HUES64 (cell line): ENCODE measurements at regions not wholly inside any gene's neighbourhood (a gene's known extent, or its start where the extent isn't known, plus 50 kb on each side); places are given as distances from the start of the nearest gene placed in this dataset.
"Not testable (repeated sequence)": the region's sequence is repeated elsewhere in the genome, so short reads cannot be mapped to it uniquely, and the experiment has no call there.

ENCODE experiments used
- H3K27ac ChIP-seq: 2 replicates; pipeline ENCODE4 v1.7.0; 2013; ENCODE audit warnings: low read depth, low read length, inconsistent platforms
- H3K27me3 ChIP-seq: 2 replicates; pipeline ENCODE4 v1.6.1; 2013; ENCODE audit warnings: mild to moderate bottlenecking, low read length; ENCODE audit not compliant: insufficient read depth
- H3K36me3 ChIP-seq: 2 replicates; pipeline ENCODE4 v1.6.1; 2013; ENCODE audit warnings: mild to moderate bottlenecking, low read length; ENCODE audit not compliant: insufficient read depth
- H3K4me1 ChIP-seq: 2 replicates; pipeline ENCODE4 v1.6.1; 2013; ENCODE audit warnings: mild to moderate bottlenecking, low read length, moderate library complexity; ENCODE audit not compliant: insufficient read depth
- H3K4me3 ChIP-seq: 2 replicates; pipeline ENCODE4 v1.5.1; 2013; ENCODE audit warnings: mild to moderate bottlenecking, low read length, moderate library complexity
- H3K9ac ChIP-seq: 2 replicates; pipeline ENCODE4 v1.6.1; 2013; ENCODE audit warnings: mild to moderate bottlenecking, low read depth, low read length
- H3K9me3 ChIP-seq: 2 replicates; pipeline ENCODE4 v1.6.1; 2013; ENCODE audit warnings: low read depth, low read length; ENCODE audit not compliant: insufficient read depth
- WGBS: fragments of 150-250, 120-280 bp; methylation state at CpG from one replicate; pipeline ENCODE4 v1.1.7; 2013; ENCODE audit warnings: missing lambda C conversion rate; 5-methylcytosine and 5-hydroxymethylcytosine counted together

DNA sequence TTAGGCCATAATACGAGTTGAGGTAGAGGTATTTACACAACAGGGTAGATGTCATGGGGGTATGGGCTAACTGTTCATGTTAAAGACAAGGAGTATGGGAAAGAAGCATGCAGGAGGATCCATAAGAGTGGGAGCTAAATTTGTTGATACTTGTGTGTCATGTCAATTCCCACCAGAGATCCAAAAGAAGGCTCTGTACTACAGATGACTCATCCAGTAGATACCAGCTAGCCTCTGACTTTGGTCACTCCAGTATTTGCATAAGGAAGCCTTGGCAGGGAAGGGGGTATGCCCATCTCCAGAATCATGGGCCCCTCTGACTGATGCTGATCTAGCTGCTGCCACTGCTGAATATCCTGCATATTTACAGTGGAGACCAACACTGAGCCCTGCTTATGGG, 743.7 kb upstream of the GRAMD2B start:
- Histone ChIP-seq H3K4me3 (no peak overlapping the region), H3K9ac (no peak overlapping the region), H3K9me3 (no peaks in the 10 kb centered on the region), H3K4me1 (0 out of 2 replicates have a peak, but pooled peaks cover 4% of the 10 kb centered on the region), H3K27ac (no peak overlapping the region), H3K36me3 (no peaks in the 10 kb centered on the region), H3K27me3 (no peaks in the 10 kb centered on the region)
- WGBS = 95% methylated on average over 1 of the region's 1 CpG

DNA sequence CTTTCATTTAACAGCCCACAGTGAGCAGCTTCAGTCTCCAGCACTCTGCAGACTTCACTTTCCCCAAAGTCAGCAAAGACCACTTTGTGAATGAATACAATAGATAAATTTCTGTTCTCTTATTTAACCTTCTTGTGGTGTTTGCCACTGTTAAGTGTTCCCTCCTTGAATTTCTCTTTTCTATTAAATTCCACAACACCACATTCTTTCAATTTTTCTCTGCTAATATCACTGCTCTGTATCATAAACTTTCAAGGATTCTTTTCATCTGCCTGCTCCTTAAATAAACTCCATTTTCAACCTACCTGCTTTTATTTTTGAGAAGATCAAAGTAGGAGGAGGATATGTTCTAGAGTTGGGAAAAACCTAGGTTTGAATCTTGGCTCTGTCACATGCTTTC, 739.5 kb upstream of the GRAMD2B start:
- H3K27ac ChIP-seq = no peak overlapping the region

DNA sequence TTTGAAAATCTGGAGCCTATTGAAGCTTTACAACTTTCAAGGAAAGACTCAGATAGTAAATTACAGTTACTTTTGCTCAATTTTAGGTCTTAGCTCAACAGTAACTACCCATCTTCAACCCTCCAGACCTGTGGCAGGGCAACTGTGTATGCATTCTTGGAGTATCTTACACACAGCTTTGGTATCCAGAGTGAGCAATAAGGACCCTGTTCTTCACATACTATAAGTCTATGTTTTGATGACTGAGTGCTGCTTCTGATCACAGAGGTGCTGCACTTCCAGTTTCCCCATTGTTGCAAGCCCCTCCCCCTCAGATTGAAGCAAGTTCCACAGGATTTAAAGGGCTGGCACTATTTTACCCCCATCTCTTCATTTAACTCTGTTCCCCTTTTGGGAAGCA, 737.4 kb upstream of the GRAMD2B start:
- Histone ChIP-seq H3K9me3 (peaks cover 3% of the 10 kb centered on the region; the same call in 1 of the 2 replicates), H3K27ac (no peak overlapping the region), H3K4me3 (no peak overlapping the region), H3K9ac (no peak overlapping the region), H3K4me1 (peaks cover 11% of the 10 kb centered on the region; the same call in 1 of the 2 replicates), H3K27me3 (no peaks in the 10 kb centered on the region), H3K36me3 (no peaks in the 10 kb centered on the region)

More for the DNA sequence above, 739.5 kb upstream of the GRAMD2B start:
- Histone ChIP-seq H3K27me3 (no peaks in the 10 kb centered on the region), H3K9me3 (no peaks in the 10 kb centered on the region), H3K36me3 (no peaks in the 10 kb centered on the region), H3K4me3 (no peak overlapping the region), H3K4me1 (peaks cover 11% of the 10 kb centered on the region; the same call in 1 of the 2 replicates), H3K9ac (no peak overlapping the region)

DNA sequence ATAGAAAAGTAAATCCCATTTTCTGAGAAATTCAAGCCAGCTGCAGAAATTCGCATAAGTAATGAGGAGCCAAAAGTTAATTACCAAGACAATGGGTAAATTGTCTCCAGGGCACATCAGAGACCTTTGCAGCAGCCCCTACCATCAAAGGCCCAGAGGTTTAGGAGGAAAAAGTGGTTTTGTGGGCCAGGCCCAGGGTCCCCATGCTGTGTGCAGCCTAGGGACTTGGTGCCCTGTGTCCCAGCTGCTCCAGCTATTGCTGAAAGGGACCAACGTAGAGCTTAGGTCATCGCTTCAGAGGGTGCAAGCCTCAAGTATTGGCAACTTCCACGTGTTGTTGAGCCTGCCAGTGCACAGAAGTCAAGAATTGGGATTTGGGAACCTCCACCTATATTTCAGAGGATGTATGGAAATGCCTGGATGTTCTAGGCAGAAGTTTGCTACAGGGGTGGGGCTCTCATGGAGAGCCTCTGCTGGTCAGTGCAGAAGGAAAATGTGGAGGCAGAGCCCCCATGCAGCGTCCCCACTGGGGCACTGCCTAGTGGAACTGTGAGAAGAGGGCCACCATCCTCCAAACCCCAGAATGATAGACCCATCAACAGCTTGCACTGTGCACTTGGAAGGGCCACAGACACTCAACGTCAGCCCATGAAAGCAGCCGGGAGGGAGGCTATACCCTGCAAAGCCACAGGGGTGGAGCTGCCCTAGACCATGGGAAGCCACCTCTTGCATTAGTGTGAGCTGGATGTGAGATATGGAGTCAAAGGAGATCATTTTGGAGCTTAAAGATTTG, 731.3 kb upstream of the GRAMD2B start:
- not testable (repeated sequence) for H3K4me3 ChIP-seq, H3K27ac ChIP-seq
- 94% methylated on average over 7 of the region's 7 CpGs for WGBS

DNA sequence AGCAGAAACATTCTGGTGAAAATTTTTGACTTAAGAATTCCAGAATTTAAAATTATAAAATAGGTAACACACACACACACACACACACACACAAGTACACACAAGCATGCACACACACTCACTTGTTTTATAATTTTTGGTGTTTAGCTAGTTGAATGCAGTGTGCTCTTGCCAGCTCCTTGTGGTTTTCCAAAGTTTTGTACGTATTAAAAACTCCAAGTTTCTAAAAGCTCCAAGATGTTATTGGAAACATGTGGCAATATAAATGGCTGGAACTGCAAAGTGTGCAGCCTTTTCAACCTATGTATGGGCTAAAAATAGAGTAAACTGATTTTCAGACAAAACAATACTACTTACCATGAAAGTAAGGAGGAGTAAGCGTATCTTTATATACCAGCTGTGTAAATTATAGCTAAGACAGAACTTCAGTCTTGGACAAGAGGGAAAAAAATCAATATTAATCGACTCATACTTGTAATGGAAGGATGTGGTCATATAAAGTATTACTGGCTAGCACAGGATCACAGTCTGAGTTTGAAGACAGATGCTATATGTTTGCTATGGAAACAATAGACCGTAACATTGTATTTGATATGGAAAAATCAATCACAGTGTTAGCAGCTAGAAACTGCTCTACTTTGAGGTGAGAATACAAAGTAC, 727.1 kb upstream of the GRAMD2B start:
- peaks cover 6% of the 10 kb centered on the region; the same call in 1 of the 2 replicates for H3K9me3 ChIP-seq
- H3K9ac ChIP-seq = no peak overlapping the region

More for the DNA sequence above, 731.3 kb upstream of the GRAMD2B start:
- H3K27me3 ChIP-seq, H3K4me1 ChIP-seq, H3K9me3 ChIP-seq, H3K36me3 ChIP-seq, H3K9ac ChIP-seq: not testable (repeated sequence)

DNA sequence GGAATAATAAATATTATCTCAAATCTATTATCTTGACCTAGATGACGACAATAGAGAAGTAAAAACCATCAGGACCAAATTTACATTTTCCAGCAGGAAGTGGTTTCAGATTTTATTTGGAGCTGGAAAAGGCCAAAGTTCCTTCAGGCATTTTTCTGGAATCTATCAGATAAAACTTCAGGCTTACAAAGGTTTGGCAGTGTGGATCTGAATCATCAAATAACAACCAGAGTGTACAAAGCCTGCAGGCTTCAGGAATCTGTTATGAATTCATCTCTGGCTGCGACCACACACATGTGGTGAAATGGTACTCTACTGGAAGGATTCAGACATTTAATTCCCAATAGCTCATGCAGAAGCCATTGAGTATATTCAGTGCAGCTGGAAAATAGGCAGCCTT, 726.4 kb upstream of the GRAMD2B start:
- Histone ChIP-seq H3K4me1 (peaks cover 8% of the 10 kb centered on the region; the same call in 1 of the 2 replicates), H3K36me3 (no peaks in the 10 kb centered on the region), H3K9ac (no peak overlapping the region), H3K4me3 (no peak overlapping the region), H3K9me3 (peaks cover 4% of the 10 kb centered on the region; the same call in 1 of the 2 replicates), H3K27me3 (no peaks in the 10 kb centered on the region), H3K27ac (no peak overlapping the region)
- 100% methylated on average over 1 of the region's 2 CpGs for WGBS

More for the DNA sequence above, 727.1 kb upstream of the GRAMD2B start:
- Histone ChIP-seq H3K4me3 (no peak overlapping the region), H3K27ac (no peak overlapping the region), H3K36me3 (no peaks in the 10 kb centered on the region), H3K27me3 (no peaks in the 10 kb centered on the region), H3K4me1 (peaks cover 8% of the 10 kb centered on the region; the same call in 1 of the 2 replicates)
- WGBS = 96% methylated on average over 4 of the region's 4 CpGs

DNA sequence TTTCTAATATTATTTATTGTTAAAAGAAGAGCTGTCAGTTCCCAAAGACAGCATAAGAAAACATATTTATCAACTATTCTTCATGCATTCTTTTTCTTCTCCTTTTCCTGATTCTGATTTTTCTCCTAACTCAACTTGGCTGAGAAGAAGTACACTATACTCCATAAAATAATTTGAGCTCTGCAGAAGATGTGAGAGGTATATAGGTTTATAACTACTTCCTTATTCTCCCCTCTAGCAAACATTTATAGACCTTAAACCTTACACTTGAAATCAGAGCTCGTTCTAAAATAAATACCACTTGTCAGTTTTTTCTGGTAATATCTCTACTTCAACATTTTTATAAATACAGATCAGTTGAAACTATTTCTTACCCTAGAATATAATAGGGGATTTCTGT, 724.8 kb upstream of the GRAMD2B start:
- peaks cover 8% of the 10 kb centered on the region; the same call in 1 of the 2 replicates for H3K4me1 ChIP-seq
- no peaks in the 10 kb centered on the region for H3K27me3 ChIP-seq
- no peak overlapping the region for H3K27ac ChIP-seq
- no peaks in the 10 kb centered on the region for H3K36me3 ChIP-seq
- WGBS = 100% methylated on average over 1 of the region's 1 CpG
- no peak overlapping the region for H3K4me3 ChIP-seq
- H3K9me3 ChIP-seq = no peaks in the 10 kb centered on the region; the same call in 1 of the 2 replicates
- H3K9ac ChIP-seq = no peak overlapping the region

DNA sequence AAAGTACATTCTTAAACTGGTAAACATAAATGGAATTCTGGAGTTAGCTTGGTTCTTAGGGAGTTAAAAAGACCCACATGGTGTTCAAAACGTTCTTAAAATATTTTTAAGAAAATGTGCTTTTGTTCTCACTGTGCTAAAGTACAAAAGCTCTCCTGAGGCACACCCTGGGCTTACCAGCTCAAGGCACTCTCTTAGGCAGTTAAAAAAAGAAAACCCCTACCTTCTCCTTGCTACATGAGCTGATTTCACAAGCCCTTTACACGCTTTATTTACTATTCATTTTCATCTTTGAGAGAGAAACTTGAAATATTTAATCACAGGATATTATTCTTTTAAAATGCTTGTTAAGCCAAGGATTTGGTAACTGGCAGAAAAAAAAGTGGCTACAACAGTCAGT, 723.3 kb upstream of the GRAMD2B start:
- H3K9ac ChIP-seq = no peak overlapping the region; the same call in 1 of the 2 replicates
- H3K36me3 ChIP-seq = no peaks in the 10 kb centered on the region
- WGBS = 77% methylated on average over 2 of the region's 2 CpGs
- peaks cover 11% of the 10 kb centered on the region for H3K9me3 ChIP-seq
- H3K27me3 ChIP-seq = no peaks in the 10 kb centered on the region
- no peak overlapping the region for H3K4me3 ChIP-seq
- no peak overlapping the region for H3K27ac ChIP-seq
- peaks cover 8% of the 10 kb centered on the region; the same call in 1 of the 2 replicates for H3K4me1 ChIP-seq

DNA sequence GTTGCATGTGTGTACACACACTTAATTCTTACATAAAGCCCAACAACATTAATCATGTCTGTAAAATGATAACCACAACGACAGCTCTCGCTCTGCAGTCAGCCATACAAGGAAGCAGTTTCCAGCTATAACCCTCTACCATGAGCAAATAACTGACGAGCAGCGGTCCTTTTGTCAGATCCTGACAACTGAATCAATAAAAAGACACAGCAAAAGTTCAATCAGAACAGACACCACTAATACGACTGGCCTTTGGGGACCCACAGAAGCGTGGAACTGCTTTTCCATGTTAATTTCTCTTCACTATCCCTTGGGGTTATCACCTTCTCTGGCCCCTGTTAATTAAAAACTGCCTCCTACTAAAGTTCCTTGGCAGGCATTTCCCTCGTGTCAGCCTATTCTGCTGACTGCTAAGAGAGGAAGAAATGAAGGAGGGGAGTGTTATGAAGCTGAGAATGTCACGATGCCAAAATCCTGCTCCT, 722.8 kb upstream of the GRAMD2B start:
- no peaks in the 10 kb centered on the region for H3K36me3 ChIP-seq
- H3K4me3 ChIP-seq = no peak overlapping the region
- WGBS = 77% methylated on average over 7 of the region's 8 CpGs
- H3K27me3 ChIP-seq = no peaks in the 10 kb centered on the region
- peaks cover 17% of the 10 kb centered on the region for H3K9me3 ChIP-seq
- no peak overlapping the region for H3K27ac ChIP-seq
- H3K9ac ChIP-seq = no peak overlapping the region; the same call in 1 of the 2 replicates
- peaks cover 8% of the 10 kb centered on the region; the same call in 1 of the 2 replicates for H3K4me1 ChIP-seq

DNA sequence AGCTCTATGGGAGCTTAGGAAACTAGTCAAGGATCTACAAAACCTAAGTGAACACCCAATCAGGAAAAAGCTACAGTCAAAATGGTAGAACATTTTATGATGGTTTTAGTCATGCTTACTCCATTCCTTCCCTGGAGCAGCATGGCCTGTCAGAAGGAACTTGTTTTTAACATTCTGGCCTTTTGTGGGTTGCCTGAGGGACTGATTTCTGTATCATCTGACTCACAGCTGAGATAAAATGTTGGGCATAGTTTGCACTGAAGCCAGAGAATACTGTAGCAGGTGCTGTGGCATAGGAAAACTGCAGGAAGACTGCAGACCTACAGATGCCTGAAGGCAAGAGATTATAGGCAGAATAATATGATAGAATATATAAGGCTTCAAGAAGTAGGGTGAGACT, 719.6 kb upstream of the GRAMD2B start:
- Histone ChIP-seq H3K27me3 (no peaks in the 10 kb centered on the region), H3K9me3 (peaks cover 18% of the 10 kb centered on the region), H3K9ac (no peak overlapping the region), H3K4me3 (no peak overlapping the region), H3K4me1 (peaks cover 13% of the 10 kb centered on the region), H3K36me3 (no peaks in the 10 kb centered on the region), H3K27ac (no peak overlapping the region)

DNA sequence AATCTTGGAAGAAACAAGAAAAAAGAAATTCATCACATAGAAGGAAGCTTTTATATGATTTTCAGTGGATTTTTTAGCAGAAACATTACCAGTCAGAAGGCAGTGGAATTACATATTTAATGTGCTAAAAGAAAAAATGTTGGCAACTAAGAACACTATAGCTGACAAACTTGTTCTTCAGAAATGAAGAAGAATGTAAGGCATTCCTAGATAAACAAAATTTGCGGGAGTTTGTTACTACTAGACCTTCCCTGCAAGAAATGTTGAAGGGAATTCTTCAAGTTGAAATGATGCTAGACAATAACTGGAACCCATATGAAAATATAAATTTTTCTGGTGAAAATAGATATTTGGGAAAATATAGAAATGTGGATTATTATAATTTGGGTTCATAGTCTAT, 718.3 kb upstream of the GRAMD2B start:
- Histone ChIP-seq H3K4me1 (peaks cover 8% of the 10 kb centered on the region), H3K4me3 (no peak overlapping the region), H3K27me3 (no peaks in the 10 kb centered on the region), H3K9ac (no peak overlapping the region), H3K36me3 (no peaks in the 10 kb centered on the region), H3K9me3 (peaks cover 18% of the 10 kb centered on the region), H3K27ac (no peak overlapping the region)
- 100% methylated on average over 1 of the region's 1 CpG for WGBS
